Spleen (tissue), 11 donors: ENCODE measurements at regions not wholly inside any gene's neighbourhood (a gene's known extent, or its start where the extent isn't known, plus 50 kb on each side); places are given as distances from the start of the nearest gene placed in this dataset.
"Not testable (repeated sequence)": the region's sequence is repeated elsewhere in the genome, so short reads cannot be mapped to it uniquely, and the experiment has no call there.

ENCODE experiments used
- DNase-seq: peaks from one replicate; pipeline ENCODE4 v3.0.0-alpha.2; 2020
- H3K27ac ChIP-seq, 8 donors: fragments of 200-600 bp; sonication (generic) in 7 of 8; 1 replicate in 4 of 8; 2 replicates in 4 of 8; pipeline versions ENCODE4 v1.5.0 to v1.8.0; 2016 to 2021; ENCODE audit warnings: inconsistent platforms in 4 of 8, mild to moderate bottlenecking in 4 of 8, moderate library complexity in 1 of 8
- H3K27me3 ChIP-seq, 7 donors: fragments of 200-600 bp; sonication (generic) in 6 of 7; replicated peaks in 1 of 7; 1 replicate in 4 of 7; 2 replicates in 3 of 7; pipeline versions ENCODE4 v1.5.0 to v1.8.0; 2016 to 2021; ENCODE audit warnings: inconsistent platforms in 3 of 7, mild to moderate bottlenecking in 1 of 7
- H3K36me3 ChIP-seq, 6 donors: fragments of 200-600 bp; sonication (generic) in 5 of 6; 1 replicate in 4 of 6; 2 replicates in 2 of 6; pipeline versions ENCODE4 v1.5.0 to v1.8.0; 2016 to 2021; ENCODE audit warnings: inconsistent platforms in 2 of 6
- H3K4me1 ChIP-seq, 6 donors: fragments of 200-600 bp; sonication (generic) in 5 of 6; 1 replicate in 3 of 6; 2 replicates in 3 of 6; pipeline versions ENCODE4 v1.5.0 to v1.8.0; 2016 to 2021; ENCODE audit warnings: inconsistent platforms in 3 of 6
- H3K4me3 ChIP-seq, 8 donors: fragments of 200-600 bp; sonication (generic) in 7 of 8; 1 replicate in 4 of 8; 2 replicates in 4 of 8; pipeline versions ENCODE4 v1.5.0 to v1.8.0; 2016 to 2021; ENCODE audit warnings: inconsistent platforms in 4 of 8, mild to moderate bottlenecking in 4 of 8, moderate library complexity in 2 of 8
- H3K9me3 ChIP-seq, 8 donors: fragments of 200-600 bp; sonication (generic) in 7 of 8; 1 replicate in 4 of 8; 2 replicates in 4 of 8; pipeline versions ENCODE4 v1.5.0 to v1.8.0; 2016 to 2021; ENCODE audit warnings: inconsistent platforms in 4 of 8
- CTCF ChIP-seq, 11 experiments: fragments of 200-600 bp in 7 of 11; fragments of 450-650 bp in 4 of 11; sonication (generic) in 4 of 11; IDR thresholded peaks in 8 of 11; conservative IDR thresholded peaks in 3 of 11; 1 replicate in 7 of 11; 2 replicates in 4 of 11; pipeline versions ENCODE4 v1.4.0 to v1.8.0; 2016 to 2021; ENCODE audit warnings: antibody characterized with exemption in 11 of 11, inconsistent platforms in 4 of 11, mild to moderate bottlenecking in 1 of 11
- POLR2A ChIP-seq, 3 donors: fragments of 450-650 bp; IDR thresholded peaks; one replicate each; pipeline ENCODE4 v1.5.1; 2017; ENCODE audit warnings: antibody characterized with exemption in 3 of 3, mild to moderate bottlenecking in 1 of 3
- POLR2AphosphoS5 ChIP-seq, 3 donors: sonication (generic); formaldehyde crosslinking; IDR thresholded peaks; one replicate each; pipeline ENCODE4 v1.5.1; 2017; ENCODE audit warnings: antibody characterized with exemption in 3 of 3
- WGBS, 5 donors: extraction: QIAGEN DNeasy Blood & Tissue Kit in 3 of 5; methylation state at CpG; one replicate each; pipeline versions ENCODE4 v1.1.5 to v1.1.7; 2013 to 2018; 5-methylcytosine and 5-hydroxymethylcytosine counted together
- intact Hi-C: fragments of 100-400 bp; cut with DNase I; formaldehyde crosslinking; loops from one replicate; pipeline ENCODE4 v1.15.0; 2023; ENCODE audit warnings: low total_unique reads
- donor health status: healthy with polysubstance abuse.
- donor health status: DM: no; HTN: no; CAD: no; lungs with moderate emphysema.
- donor health status: DM: no; HTN: no; CAD: no.
- donor health status: Bipolar disorder and iron deficiency.
- donor health status: healthy.
- donor health status: DM: no; HTN: no; CAD: no.
- donor health status: DM: yes; HTN: yes; CAD: no.

GRCh38 chr1:73009938-73010337 lies 727.6 kb upstream of the NEGR1 start:
- H3K9me3 ChIP-seq = peaks cover 0 to 21% (median 15%) of the 10 kb centered on the region in 8 donors
- H3K27me3 ChIP-seq = no peaks in the 10 kb centered on the region
- no peak for DNase-seq
- 39 to 72% (median 46%) methylated on average over 1 of the region's 1 CpG for WGBS, 5 donors
- no peak overlapping the region for H3K4me3 ChIP-seq
- H3K36me3 ChIP-seq = no peaks in the 10 kb centered on the region
- H3K4me1 ChIP-seq = no peaks in the 10 kb centered on the region
- no peak overlapping the region for H3K27ac ChIP-seq
- intact Hi-C loops = no loop called here
- TF ChIP-seq POLR2A (IDR thresholded peaks at IDR 0.05) (no peak), CTCF (IDR thresholded peaks at IDR 0.05 in 8 of 11, conservative IDR thresholded peaks at IDR 0.05 in 3 of 11) (no peak), POLR2AphosphoS5 (IDR thresholded peaks at IDR 0.05) (no peak)

- Histone ChIP-seq H3K27ac (no peak overlapping the region), H3K36me3 (no peaks in the 10 kb centered on the region), H3K4me3 (no peak overlapping the region), H3K9me3 (peaks cover 0 to 21% (median 10%) of the 10 kb centered on the region in 8 donors), H3K27me3 (no peaks in the 10 kb centered on the region), H3K4me1 (no peaks in the 10 kb centered on the region)
- TF ChIP-seq POLR2A (IDR thresholded peaks at IDR 0.05) (no peak), POLR2AphosphoS5 (IDR thresholded peaks at IDR 0.05) (no peak), CTCF (IDR thresholded peaks at IDR 0.05 in 8 of 11, conservative IDR thresholded peaks at IDR 0.05 in 3 of 11) (no peak)
- intact Hi-C loops = no loop called here
- WGBS, 5 donors = 68 to 88% (median 75%) methylated on average over 1 of the region's 1 CpG
- no peak for DNase-seq
These were observed 727.0 kb upstream of the NEGR1 start for GRCh38 chr1:73009311-73009710.

- no peak for TF ChIP-seq POLR2AphosphoS5 (IDR thresholded peaks at IDR 0.05)
- no peak for TF ChIP-seq POLR2A (IDR thresholded peaks at IDR 0.05)
- TF ChIP-seq CTCF (IDR thresholded peaks at IDR 0.05 in 8 of 11, conservative IDR thresholded peaks at IDR 0.05 in 3 of 11) = no peak
- peaks cover 0 to 5% (median 0%) of the 10 kb centered on the region in 8 donors for H3K9me3 ChIP-seq
- no peaks in the 10 kb centered on the region for H3K36me3 ChIP-seq
- intact Hi-C loops = no loop called here
- DNase-seq = no peak
- H3K27me3 ChIP-seq = no peaks in the 10 kb centered on the region
- H3K4me3 ChIP-seq = no peak overlapping the region
- no peaks in the 10 kb centered on the region for H3K4me1 ChIP-seq
- no peak overlapping the region for H3K27ac ChIP-seq
- WGBS, 5 donors = 70 to 85% (median 77%) methylated on average over 4 of the region's 4 CpGs
These were observed 715.3 kb upstream of the NEGR1 start for GRCh38 chr1:72997624-72998023.

GRCh38 chr1:72997041-72997440 lies 714.7 kb upstream of the NEGR1 start:
- peaks cover 0 to 5% (median 0%) of the 10 kb centered on the region in 8 donors for H3K9me3 ChIP-seq
- intact Hi-C loops = no loop called here
- no peak overlapping the region for H3K4me3 ChIP-seq
- TF ChIP-seq CTCF (IDR thresholded peaks at IDR 0.05 in 8 of 11, conservative IDR thresholded peaks at IDR 0.05 in 3 of 11) = no peak
- no peak for TF ChIP-seq POLR2AphosphoS5 (IDR thresholded peaks at IDR 0.05)
- TF ChIP-seq POLR2A (IDR thresholded peaks at IDR 0.05) = no peak
- no peaks in the 10 kb centered on the region for H3K27me3 ChIP-seq
- no peaks in the 10 kb centered on the region for H3K4me1 ChIP-seq
- no peak for DNase-seq
- no peak overlapping the region for H3K27ac ChIP-seq
- 69 to 88% (median 85%) methylated on average over 3 of the region's 3 CpGs for WGBS, 5 donors
- H3K36me3 ChIP-seq = no peaks in the 10 kb centered on the region

- H3K4me1 ChIP-seq, H3K9me3 ChIP-seq, H3K4me3 ChIP-seq, DNase-seq, H3K27me3 ChIP-seq, intact Hi-C loops, H3K36me3 ChIP-seq, H3K27ac ChIP-seq: not testable (repeated sequence)
- WGBS, 5 donors = 82 to 91% (median 86%) methylated on average over 4 of the region's 4 CpGs
These were observed 705.5 kb upstream of the NEGR1 start for GRCh38 chr1:72987871-72988270.
